ENCODE measurements at regions not wholly inside any gene's neighbourhood (a gene's known extent, or its start where the extent isn't known, plus 50 kb on each side); places are given as distances from the start of the nearest gene placed in this dataset.
"Not testable (repeated sequence)": the region's sequence is repeated elsewhere in the genome, so short reads cannot be mapped to it uniquely, and the experiment has no call there.

- DNase-seq: no peak
Observed at GRCh38 chr1:242728696-242729095, 204.2 kb upstream of the PLD5 start.

DNA sequence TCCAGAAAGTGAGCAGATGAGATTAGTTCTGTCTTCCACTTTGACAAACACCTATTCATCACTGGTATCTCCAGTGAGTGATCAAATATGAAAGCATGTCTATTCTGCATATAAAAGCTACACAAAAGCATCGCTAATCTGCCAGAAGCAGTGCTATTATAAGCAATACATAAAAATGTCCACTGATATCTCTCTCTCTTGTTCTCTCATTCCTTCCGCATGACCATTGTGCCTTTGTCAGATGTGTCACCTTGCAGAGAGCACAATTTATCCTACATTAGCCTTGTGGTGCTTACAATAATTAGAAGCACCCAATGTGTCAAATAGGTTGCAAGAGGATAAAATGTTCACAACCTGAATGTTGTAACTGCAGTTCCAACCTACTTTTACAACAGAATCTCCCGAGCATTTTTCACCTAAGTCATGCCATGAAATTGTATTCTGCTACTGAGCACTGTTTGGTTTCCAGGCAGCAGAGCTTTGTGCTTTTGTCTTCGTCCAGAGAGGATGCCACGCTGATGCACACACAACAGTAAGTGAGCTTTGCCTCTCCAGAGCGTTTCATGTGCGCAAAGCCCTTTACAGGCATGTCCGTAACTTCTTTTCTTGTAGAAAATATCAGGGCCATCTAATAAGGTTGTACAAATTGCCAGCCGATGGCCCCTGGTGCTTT, 198.7 kb upstream of the PLD5 start:
- DNase-seq: no peak

DNA sequence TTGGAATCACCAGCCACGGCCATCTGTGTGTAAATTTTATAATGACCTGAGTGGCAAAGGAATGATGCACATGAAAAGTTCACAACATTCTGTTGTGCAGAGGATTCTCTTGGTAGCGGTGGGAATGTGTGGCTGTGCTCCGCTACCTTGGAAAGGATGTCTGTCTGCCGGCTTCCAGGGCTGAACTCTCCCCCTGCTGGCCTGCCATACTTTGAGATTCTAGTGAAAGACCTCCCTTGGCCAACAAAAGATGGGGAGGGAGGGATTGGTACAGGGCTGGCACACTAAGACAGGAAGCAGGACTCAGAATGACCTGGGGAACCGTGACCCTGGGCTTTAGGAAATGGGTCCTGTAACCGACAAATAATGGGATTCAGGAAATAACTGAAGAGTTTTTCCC, 194.5 kb upstream of the PLD5 start:
- no peak for DNase-seq

DNA sequence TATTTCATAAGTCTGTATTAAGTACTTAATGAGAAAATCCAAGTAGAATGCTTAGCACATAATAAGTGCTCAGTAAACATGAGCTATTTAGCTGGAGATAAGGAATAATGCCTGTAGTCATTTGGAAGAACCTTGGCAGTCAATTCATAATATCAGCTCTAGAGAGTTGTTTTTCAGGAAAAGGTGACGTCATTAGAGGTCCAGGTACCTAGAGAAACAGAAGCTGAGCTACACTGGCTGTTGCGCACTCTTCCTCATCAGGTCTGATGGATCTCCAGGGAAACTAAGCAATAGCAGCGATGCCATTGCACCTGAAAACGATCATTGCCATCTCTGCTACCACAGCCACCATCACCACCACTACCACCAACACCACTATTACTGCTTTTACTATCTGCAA, 187.8 kb upstream of the PLD5 start:
- DNase-seq: no peak

- DNase-seq: no peak
Observed at GRCh38 chr1:242710847-242711246, 186.3 kb upstream of the PLD5 start.

- DNase-seq: no peak
Observed at GRCh38 chr1:242710286-242710685, 185.8 kb upstream of the PLD5 start.

DNA sequence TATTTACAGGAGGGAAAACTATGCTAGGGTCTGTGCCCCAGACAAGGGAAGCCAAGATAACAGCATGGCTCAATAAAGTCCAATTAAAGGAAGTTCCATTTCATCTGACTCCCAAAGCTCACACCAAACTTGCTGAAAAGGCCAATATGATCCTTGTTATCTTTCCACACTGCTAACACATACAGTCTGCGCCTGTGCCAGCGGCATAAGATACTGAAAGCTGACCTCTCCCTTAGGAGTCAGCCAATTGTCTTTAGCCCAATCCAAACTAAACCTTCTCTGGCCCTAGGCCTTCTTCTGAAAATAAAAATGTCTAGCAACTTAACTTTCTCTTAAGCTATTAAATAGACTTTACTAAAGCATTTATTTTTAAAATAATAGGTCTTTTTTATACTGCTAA, 179.0 kb upstream of the PLD5 start:
- no peak for DNase-seq

- DNase-seq: no peak
Observed at GRCh38 chr1:242692988-242693387, 168.5 kb upstream of the PLD5 start.

- DNase-seq: no peak
Observed at GRCh38 chr1:242691610-242691945, 167.1 kb upstream of the PLD5 start.

- no peak for DNase-seq
Observed at GRCh38 chr1:242690849-242691609, 166.5 kb upstream of the PLD5 start.

DNA sequence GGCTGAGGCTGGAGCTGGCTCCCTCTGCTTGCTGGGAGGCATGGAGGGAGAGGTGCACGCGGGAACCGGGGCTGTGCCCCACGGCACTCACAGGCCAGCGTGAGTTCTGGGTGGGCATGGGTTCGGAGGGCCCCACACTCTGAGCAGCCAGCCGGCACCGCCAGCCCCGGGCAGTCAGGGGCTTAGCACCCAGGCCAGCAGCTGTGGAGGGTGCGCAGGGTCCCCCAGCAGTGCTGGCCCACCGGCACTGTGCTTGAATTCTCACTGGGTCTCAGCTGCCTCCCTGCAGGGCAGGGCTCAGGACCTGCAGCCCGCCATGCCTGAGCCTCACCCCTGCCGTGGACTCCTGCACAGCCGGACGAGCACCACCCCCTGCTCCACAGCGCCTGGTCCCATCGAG, 164.9 kb upstream of the PLD5 start:
- DNase-seq: no peak

DNA sequence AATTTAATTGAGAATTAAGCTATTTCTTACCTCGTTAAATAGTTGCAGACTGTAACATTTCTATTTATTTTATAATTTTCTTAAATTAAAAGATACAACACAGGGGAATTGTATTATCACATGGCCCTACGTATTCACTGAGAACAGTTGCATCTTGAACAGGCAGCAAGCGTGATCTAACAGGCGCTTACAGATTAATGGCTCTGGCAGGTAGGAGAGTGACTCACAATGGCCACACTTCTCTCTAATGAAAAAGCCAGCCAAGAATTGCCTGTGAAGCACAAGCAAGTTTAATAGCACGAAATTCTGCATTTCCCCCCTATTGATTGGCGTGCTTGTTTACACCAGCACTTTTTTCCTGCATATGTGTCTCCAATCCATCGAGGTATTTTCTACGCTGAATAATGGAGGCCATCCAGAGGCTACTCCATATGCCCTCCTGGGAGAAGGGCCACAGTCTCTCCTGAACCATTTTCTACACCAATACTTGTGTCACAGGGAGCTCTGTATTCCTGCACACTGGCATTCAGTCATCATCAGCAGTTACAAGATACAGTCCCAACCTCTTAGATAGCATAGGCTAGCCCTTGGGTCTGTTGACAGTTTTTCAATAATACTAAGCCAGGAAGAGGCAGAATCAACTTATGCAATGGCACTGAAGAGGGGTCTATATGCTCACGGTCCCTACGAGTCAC, 150.6 kb upstream of the PLD5 start:
- DNase-seq: no peak

- no peak for DNase-seq
Observed at GRCh38 chr1:242673652-242674051, 149.2 kb upstream of the PLD5 start.

DNA sequence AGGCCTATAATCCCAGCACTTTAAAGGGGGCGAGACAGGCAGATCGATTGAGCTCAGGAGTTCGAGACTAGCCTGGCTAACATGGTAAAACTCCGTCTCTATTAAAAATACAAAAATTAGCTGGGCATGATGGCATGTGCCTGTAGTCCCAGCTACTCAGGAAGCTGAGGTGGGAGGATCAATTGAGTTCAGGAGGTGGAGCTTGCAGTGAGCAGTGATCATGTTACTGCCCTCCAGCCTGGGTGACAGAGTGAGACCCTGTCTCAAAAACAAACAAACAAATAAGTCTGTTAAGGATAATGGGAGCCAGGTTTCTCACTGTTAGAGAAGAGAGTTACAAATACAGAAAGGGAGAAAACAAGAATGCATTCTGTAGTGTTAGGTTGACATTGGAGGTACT, 148.7 kb upstream of the PLD5 start:
- not testable (repeated sequence) for DNase-seq

DNA sequence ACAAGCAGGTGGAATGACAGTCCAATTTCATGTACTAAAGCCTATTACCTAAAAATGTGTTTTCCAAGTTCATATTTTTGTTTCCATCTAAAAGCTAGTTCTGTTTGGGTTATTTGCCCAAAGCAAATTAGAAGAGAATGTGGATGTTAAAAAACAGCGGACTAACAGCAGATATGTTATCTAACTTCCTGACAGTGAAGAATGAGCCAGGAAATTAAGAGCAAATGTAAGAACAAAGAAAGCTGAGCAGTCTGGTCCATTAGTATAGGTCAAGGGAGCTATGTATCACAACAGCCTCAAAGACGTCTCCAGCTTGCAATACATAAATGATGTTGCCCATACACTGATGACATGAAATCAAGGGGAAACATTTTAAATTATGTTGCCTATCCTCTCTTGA, 145.5 kb upstream of the PLD5 start:
- no peak for DNase-seq

- no peak for DNase-seq
Observed at GRCh38 chr1:242662886-242663285, 138.4 kb upstream of the PLD5 start.

- DNase-seq: not testable (repeated sequence)
Observed at GRCh38 chr1:242653772-242654171, 129.3 kb upstream of the PLD5 start.

DNA sequence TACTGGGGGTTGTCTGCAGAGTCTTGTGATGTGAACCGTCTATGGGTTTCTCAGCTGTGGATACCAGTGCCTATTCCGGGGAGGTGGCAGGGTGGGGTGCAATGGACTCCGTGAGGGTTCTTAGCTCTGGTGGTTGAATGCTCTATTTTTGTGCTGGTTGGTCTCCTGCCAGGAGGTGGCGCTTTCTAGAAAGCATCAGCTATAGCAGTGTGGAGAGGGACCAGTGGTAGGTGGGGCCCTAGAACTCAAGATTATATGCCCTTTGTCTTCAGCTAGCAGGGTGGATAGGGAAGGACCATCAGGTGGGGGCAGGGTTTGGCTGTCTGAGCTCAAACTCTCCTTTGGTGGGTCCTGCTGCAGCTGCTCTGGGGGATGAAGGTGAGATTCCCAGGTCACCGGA, 127.3 kb upstream of the PLD5 start:
- DNase-seq: no peak

GRCh38 chr1:242641461-242641860, 117.0 kb upstream of the PLD5 start:
- DNase-seq: no peak

GRCh38 chr1:242639104-242639503, 114.6 kb upstream of the PLD5 start:
- DNase-seq: no peak

DNA sequence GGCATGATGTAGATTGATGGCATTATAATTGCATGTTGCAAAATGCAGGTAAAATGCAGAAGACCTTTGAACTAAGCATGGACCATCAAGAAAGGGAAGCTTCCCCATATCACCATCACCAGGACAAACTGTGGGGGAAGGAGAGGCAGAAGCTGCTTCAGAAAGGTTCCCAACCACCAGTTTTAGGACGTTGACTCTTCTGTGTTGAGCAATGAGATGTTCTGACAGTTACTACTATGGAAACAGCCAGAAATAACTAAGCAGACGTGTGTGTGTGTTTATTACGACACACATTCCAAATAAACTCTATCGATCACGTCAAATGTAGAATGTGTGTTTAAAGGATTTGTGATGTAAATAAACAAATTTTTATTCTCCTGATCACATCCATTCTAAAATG, 110.2 kb upstream of the PLD5 start:
- no peak for DNase-seq

GRCh38 chr1:242629396-242629795, 104.9 kb upstream of the PLD5 start:
- no peak for DNase-seq

- DNase-seq: no peak
Observed at GRCh38 chr1:242623756-242624155, 99.3 kb upstream of the PLD5 start.

- DNase-seq: no peak
Observed at GRCh38 chr1:242623119-242623518, 98.6 kb upstream of the PLD5 start.

Data from fibroblast of skin of scalp (primary cell).